Ureter (tissue), 1 donor: ENCODE measurements at regions not wholly inside any gene's neighbourhood (a gene's known extent, or its start where the extent isn't known, plus 50 kb on each side); places are given as distances from the start of the nearest gene placed in this dataset.
"Not testable (repeated sequence)": the region's sequence is repeated elsewhere in the genome, so short reads cannot be mapped to it uniquely, and the experiment has no call there.

ENCODE experiments used
- DNase-seq: peaks from one replicate; pipeline ENCODE4 v3.0.0-alpha.2; 2020; ENCODE audit warnings: low spot score
- donor health status: DM: yes; HTN: yes; CAD: no.

DNA sequence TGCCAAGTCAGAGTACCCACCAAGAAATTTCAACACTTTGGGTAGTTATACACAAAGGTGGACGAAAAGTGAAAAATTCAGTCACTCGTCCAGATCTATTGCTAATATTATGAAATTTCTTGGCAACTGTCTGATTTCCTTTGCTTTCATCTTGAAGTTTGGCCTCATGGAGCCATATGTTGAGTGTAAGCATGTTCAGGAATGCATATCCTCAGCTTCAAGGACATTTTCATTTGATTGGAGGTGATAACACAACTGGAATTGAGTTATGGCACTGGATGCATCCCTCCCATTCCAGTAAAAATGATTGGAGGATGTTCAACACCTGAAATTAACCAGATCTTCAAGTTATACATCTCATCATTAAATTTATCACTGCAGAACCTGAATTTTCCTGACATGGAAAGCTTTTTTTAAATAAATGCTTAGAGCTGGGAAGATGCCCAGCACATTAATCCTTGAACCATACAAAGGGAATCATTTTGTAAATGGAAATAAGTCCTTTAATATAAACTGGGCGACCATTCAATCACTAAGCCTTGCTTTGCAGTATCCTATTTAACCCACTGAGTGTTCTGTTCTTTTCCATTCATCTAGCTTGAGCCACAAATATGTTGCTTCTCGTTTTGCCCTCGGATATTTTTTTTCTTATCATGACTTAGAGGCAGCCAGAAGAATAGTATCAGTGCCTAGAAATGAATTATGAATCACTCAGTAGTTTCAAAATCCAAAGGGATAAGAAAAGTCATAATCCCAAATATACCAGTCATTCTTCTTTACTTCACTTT is 273.7 kb upstream of the PIK3R1 start:
- DNase-seq: no peak

DNA sequence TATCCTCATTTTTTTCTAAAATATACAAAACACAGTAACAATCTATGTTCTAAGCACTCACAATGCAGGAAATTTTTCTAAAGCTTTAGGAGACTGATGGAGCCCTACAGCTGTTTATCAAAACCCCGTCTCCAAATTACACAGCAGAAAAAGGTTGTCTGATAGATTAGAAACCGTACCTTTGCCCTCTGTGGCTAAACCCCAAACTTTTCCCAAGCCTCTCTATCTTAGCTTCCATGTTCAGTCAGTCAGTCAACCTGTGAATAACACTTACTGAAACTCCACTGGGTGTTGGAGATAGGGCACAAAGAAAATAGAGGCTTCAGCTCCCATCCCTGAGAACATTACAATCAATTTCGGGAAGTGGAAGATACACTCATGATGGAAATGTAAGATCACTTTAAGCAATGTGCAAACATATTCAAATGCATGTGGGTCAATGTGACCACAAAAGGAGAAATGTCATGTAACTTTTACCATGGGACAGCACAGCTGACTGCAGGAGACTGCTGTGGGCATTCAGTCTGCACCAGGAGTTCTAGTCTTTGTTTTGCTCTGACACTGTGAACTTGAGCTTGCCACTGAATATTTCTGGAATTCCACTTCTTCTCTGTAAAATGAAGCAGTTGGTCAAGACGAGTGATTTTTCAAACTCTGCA is 279.5 kb upstream of the PIK3R1 start:
- DNase-seq: no peak

DNA sequence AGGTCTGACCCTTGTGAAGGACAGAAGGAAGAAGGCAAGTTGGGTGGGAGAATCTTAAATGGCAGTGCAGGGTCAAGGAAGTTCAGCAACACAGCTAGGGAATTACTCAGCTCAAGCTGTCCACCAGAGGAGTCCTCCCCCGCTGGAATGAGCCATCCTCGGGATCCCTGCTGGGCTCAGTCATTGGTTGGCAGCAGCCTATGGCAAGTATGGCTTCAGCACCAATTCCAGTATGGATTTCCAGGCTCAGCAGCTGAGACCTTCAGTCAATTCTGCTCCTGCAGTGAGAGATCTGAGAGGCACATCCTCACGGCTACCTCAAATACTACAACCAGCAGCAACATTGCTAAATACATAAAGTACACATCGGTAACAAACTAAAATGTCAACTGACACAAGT is 280.6 kb upstream of the PIK3R1 start:
- no peak for DNase-seq

DNA sequence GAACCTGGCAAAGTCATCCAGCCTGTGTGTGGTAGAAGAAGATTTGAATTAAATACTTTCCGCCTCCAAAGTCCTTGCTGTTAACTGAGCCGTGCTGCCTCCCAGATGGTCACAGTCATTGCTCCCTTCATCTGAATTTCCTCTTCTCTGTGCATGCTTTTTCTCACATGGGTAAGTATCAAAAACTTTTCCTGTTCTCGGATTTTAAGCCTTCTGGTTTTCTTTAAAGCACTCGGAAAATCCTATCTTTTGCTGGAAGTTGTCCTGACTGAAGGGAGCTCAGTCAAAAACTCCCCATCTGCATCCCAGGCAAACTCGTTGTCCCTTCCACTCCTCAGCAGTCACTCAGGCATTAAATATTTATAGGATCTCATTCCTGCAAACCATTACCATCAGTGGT is 290.0 kb upstream of the PIK3R1 start:
- no peak for DNase-seq

DNA sequence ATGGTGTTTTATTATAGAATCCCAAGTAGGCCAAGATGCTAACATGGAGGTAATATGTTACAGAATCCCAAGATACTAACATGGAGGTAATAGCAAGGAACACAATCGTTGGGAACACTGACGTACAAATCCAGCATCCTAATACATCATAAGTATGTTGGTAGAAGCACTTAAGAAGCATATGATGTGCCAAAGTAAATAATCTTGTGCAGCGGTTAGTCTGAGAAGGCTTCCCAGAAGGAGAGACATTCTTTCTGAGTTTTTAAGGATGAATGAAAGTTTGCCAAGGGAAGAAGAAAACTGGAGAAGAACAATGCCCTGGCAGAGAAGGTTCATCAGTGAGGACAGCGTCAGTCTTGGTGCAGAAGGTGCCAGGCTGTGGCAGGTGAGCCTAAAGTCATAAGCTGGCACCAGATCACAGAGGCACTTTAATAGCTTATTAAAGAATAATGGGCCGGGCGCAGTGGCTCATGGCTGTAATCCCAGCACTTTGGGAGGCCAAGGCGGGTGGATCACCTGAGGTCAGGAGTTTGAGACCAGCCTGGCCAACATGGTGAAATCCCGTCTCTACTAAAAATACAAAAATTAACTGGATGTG is 294.5 kb upstream of the PIK3R1 start:
- no peak for DNase-seq

DNA sequence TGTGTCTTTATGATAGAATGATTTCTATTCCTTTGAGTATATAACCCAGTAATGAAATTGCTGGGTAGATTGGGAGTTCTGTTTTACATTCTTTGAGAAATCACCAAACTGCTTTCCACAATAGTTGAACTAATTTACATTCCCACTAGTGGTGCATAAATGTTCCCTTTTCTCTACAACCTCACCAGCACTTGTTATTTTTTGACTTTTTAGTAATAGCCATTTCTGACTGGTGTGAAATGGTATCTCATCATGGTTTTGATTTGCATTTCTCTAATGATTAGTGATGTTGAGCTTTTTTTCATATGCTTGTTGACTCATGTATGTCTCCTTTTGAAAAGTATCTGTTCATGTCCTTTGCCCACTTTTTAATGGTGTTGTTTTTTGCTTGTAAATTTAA is 296.0 kb upstream of the PIK3R1 start:
- DNase-seq: not testable (repeated sequence)

DNA sequence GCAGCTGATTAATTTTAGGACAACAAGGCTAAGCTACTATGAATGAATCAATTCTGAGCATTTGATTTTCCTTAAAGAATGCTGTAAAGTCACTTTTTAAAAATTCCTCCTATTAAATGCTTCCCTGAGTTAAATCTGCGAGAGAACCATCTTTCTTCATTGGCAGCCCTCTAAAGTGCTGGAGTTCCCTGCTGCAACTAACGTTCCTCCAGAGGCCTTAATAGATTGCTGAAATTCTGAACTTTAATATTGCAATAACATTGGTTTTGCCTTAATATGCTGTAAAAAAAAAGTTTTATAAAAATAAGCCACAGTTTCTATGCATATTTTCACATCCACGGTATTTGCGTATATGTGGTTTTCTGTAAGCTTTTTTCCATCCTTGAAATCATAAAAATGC is 298.0 kb upstream of the PIK3R1 start:
- no peak for DNase-seq

DNA sequence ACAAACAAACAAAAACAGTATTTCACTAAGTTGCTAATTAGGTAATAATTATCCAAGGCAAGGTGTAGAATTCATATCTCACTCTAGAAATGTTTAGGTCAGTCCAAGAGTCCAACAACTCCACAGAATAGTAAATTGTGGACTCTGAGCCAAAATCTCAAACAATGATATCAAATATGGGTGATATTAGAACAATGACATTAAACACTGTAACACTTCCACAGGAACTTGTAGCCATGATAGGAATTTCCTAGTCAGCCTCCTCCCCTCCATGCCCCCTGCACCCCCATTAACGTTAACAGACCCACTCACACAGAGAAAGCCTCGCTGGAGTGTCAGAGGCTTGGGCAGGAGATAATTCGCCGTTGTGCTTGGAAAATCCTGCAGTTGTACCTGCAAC is 305.0 kb upstream of the PIK3R1 start:
- no peak for DNase-seq

DNA sequence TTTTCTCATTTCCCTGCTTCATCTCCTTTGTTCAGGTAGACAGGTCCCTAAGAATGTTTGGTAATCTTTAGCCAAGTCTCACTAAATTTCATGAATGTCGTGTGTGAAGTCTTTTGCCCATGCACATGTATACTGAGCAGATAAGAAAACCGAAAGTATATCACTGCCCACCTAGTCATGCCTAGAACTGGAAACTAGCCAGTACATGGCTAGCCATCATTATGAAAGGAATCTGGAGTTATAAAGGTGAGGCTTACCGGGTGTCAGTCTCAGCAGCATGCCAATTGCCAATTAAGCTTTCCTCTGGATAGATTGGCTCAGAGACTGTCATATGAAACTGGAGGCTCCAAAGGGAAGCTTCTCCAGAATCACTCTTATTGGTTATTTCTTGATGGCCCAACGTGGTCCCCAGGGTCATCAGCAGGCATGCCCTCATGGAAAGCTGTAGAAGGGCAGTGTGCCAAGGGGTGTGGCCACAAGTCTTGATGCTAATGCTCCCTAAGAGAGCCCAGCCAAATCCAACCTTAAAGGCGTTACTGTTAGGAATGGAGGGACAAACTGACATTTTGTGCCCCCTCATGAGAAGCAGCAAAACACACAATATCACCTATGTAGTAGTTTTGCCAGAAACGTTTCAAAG is 307.3 kb upstream of the PIK3R1 start:
- DNase-seq: no peak

DNA sequence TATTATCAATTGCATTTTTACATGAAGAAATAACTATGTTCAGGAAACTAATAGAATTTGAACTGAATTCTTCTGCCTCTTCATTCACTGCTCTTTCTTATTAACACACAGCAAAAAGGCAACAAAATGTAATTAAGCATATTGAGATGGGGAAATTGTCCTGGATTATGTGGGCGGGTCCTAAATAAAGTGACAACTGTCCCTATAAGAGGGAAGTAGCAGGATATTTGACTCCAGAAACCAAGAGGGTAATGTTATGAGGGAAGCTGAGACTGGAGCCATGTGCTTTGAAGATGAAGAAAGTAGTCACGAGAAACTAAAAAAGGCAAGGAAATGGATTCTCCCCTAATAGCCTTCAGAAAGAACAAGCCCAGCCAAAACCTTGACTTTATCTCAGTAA is 311.2 kb upstream of the PIK3R1 start:
- no peak for DNase-seq

DNA sequence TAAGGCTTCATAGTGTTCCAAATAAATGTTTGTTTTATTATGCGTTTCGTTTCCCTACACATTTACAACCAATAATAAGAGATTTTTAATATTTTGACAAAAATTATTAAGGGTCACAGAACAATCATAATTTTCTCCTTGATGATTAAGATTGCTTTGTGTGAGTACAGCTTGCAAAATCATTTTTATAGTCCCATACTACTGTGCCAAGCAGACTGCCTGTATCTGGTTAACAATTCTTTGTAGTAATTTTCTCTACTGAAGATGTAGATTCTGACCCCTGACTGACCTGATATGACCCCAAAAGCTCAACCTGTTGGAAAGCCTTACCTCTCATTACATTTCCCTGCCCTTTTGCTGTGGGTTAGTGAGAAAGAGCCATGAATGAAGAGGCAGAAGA is 311.9 kb upstream of the PIK3R1 start:
- no peak for DNase-seq

DNA sequence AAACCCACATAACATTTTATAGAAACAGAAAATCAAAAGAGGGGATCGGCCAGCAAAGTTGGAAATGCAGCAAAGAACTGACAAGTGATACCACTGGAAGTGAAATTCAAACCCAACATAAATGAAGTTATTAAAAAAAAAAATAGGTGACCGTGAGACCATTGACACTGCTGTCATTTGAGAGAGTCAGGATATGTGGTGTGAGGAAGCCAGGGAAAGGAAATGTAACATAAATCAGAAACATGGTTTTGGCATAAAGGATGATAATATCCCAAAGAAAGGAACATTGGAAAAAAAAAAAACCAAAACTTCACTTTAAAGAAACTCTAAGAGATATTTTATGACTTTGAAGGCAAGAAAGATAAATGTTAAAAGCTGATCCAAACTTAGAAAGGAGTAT is 312.4 kb upstream of the PIK3R1 start:
- no peak for DNase-seq

DNA sequence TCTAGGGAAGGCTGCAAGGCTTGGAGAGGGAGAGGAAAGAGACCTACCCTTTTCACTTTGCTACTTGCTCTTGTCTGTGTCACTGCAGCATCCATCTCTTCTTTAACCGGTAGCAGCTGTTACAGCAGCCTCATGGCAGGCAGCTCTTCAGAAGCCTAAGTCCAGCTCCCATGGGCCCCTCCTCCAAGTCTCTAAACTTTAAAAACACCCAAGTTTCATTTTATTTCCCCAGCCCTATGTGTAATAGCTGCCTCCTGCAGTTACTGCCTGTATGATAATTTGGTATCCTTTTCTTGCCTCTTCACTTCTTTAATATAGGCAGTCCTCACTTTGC is 313.1 kb upstream of the PIK3R1 start:
- DNase-seq: no peak

DNA sequence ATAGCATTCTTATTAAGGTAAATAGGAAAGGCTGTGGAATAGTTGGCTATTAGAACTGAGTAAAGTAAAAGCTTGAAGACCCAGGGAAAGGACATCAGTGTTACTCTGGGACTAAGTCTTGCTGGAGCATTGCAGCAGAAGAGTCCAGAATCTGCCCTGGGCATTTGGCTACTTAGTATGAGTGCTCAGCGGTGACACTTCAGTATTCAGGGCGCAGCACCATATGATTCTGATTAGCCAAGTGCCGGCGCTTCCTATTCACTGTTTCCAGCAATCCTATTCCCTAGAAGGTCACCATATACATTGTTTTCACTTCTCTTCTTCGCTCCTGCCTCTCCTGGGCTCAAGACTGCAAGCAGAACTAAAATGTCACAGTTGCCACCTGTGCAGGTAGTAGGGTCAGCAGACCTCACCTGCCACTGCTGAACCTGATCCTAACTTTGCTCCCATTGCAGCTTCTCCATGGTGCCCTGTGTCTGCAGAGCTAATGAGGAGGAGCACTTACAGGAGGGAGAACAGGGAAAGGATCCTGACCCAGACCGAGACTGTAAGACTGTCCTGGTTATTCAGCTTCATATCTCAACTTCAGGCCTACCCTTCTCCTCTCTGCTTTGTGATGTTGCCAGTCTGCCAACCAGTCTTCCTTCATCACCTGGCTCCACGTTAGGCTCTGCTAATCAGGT is 313.6 kb upstream of the PIK3R1 start:
- DNase-seq: no peak

DNA sequence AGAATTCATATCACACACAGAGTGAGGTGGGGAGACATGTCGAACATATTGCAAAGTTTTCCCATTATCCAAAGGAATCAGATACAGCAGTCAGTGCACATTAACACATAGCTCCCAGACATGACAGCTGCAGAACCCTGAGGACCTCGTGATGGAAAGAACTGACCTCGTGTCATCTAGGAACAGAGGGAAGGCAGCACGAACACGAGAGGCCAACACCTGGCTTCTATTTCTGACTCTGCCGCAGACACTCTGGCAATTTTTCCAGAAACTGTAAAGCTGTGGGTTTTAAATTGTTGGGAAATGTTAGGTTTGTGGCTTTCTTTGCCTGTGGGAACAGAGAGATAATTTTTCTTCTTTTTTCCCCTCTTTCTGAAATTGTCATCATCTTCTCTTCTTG is 315.0 kb upstream of the PIK3R1 start:
- no peak for DNase-seq

DNA sequence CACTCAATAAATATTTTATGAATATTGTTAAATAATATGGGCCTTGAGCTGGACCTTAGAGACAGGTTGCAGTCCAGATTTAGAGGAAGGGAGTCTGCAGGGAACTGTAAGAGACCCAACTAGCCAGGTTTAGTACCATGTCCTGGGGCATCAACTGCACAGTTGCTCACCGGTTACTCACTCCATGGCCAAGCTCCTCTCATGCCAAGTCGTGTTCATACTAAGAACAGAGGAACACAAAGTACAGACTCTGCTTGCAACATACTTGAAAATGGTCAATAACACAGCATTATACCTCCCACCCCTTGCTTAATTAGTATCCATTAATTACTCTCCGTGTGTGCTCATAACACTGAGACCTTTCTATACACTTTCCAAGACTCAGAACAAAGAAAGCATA is 317.6 kb upstream of the PIK3R1 start:
- DNase-seq: no peak

DNA sequence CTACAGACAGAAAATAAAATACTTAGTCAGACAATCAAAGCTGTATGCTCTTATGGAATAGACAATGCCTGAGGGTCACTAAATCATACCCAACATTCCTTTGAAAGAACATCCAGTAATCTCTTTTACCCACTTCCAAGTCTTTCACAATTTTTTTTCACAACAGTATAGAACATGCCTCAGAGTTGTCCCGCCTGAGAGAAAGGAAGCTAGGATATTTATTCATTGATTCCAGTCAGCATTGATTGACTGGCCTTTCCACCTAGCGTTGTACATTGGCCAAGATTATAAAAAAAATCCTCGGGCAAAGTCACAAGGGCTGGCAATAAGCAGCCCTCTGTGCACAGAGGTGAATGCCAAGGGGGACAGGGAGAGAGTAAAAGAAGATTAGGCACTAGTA is 318.1 kb upstream of the PIK3R1 start:
- no peak for DNase-seq

DNA sequence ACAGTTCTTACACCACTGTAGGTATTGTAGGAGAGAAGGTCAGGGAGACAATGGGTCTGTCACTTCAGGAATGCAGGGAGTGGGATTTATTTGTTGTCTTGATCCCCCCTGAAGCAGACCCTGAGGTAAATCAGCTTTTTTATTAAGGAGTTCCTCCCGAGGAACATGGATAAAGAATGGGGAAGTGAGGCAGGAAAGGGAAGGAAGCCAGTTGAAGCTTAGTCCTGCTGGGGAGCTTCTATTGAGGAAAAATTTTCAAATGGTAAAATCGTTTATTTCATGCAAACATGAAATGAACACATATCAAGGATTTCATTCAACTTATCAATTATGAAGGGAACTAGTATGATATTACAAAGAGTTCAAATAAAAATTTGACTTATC is 318.6 kb upstream of the PIK3R1 start:
- no peak for DNase-seq

DNA sequence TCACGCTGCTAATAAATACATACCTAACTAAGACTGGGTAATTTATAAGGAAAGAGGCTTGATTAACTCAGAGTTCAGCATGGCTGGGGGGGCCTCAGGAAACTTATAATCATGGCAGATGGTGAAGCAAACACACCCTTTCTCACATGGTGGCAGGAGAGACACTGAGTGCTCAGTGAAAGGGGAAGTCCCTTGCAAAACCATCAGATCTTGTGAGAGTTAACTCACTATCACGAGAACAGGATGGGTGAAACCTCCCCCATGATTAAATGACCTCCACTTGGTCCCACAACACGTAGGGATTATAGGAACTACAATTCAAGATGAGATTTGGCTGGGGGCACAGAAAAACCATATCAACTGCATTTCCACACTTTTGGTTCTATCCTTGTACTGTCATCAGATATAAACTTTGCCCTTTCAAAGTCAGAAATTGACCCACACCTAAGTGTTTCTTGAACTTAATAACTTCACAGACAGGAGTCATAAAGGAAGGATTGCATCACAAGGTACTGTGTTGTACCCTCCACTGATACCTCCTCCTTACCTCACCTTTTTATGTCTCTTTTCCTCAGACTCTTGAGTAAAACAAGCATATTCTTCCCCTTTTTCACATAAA is 319.1 kb upstream of the PIK3R1 start:
- no peak for DNase-seq

DNA sequence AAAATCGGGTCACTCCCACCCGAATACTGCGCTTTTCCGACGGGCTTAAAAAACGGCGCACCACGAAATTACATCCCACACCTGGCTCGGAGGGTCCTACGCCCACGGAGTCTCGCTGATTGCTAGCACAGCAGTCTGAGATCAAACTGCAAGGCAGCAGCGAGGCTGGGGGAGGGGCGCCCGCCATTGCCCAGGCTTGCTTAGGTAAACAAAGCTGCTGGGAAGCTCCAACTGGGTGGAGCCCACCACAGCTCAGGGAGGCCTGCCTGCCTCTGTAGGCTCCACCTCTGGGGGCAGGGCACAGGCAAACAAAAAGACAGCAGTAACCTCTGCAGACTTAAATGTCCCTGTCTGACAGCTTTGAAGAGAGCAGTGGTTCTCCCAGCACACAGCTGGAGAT is 325.7 kb upstream of the PIK3R1 start:
- not testable (repeated sequence) for DNase-seq

DNA sequence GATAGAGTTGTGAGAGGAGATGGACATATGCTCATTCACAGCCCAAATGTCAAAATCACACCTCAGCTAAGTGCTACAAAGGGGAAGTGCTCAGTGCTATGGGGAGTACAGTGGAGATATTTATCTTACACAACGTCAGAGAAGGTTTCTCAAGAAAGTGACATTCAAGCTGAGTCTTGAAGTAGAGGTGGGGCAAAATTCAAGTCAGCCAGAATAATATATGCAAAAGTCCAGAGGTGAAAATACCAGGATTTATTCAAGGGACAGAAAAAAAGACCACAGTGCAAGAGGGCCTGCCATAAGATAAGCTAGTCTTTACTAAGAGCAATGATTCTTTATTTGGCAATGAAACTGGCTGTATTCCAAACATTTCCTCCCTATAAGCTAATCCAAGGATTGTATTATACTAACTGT is 327.8 kb upstream of the PIK3R1 start:
- no peak for DNase-seq

DNA sequence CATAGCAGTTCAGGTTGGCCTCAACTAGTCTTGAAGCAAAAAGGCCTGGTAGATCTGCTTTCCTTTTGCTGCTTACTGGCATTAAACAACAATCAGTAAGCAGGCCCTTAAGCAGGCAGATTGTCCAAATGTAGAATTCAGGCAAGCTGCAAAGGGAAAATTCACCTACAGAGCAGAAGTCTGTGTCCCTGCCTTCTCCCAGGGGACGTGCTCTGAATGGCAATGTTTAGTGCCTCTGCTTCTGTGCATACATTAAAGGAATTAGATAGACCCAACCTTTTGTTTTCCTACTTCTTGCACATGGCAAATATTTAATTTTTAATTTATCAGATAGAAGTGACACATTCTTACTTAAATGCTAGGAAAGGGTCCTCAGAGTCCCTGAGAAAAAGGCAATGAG is 328.8 kb upstream of the PIK3R1 start:
- DNase-seq: no peak
